ENCODE measurements at regions not wholly inside any gene's neighbourhood (a gene's known extent, or its start where the extent isn't known, plus 50 kb on each side); places are given as distances from the start of the nearest gene placed in this dataset.

DNA sequence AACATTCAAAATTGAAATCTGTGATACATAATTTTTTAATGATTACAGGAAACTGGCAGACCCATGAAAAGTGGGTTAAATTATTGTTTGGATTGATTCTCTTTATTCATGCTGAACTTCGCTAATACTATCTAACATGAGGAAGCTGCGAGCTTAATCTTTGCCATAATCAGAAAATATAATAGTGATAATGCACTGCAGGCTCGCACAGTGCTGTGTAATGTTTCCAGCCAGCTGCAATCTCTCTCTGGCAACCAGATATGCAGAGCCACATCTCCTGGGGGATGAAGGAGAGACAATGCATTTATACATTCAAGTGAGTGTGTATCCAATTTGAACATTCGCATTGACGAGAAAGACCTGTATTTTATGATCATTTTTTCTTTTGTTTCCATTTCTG is 669.7 kb upstream of the RGMB start:
- intact Hi-C loops (cut with DNase I; ENCODE audit: low total_unique reads) = no loop called here
- Histone ChIP-seq H3K9me3 (no peaks in the 10 kb centered on the region), H3K27me3 (no peaks in the 10 kb centered on the region), H3K4me3 (no peak overlapping the region), H3K4me1 (no peaks in the 10 kb centered on the region), H3K36me3 (no peaks in the 10 kb centered on the region), H3K27ac (no peak overlapping the region)
- no peak for DNase-seq
- TF ChIP-seq POLR2A (IDR thresholded peaks at IDR 0.05) = no peak
- TF ChIP-seq, protein P1, sequence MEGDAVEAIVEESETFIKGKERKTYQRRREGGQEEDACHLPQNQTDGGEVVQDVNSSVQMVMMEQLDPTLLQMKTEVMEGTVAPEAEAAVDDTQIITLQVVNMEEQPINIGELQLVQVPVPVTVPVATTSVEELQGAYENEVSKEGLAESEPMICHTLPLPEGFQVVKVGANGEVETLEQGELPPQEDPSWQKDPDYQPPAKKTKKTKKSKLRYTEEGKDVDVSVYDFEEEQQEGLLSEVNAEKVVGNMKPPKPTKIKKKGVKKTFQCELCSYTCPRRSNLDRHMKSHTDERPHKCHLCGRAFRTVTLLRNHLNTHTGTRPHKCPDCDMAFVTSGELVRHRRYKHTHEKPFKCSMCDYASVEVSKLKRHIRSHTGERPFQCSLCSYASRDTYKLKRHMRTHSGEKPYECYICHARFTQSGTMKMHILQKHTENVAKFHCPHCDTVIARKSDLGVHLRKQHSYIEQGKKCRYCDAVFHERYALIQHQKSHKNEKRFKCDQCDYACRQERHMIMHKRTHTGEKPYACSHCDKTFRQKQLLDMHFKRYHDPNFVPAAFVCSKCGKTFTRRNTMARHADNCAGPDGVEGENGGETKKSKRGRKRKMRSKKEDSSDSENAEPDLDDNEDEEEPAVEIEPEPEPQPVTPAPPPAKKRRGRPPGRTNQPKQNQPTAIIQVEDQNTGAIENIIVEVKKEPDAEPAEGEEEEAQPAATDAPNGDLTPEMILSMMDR (IDR thresholded peaks at IDR 0.05) = no peak

DNA sequence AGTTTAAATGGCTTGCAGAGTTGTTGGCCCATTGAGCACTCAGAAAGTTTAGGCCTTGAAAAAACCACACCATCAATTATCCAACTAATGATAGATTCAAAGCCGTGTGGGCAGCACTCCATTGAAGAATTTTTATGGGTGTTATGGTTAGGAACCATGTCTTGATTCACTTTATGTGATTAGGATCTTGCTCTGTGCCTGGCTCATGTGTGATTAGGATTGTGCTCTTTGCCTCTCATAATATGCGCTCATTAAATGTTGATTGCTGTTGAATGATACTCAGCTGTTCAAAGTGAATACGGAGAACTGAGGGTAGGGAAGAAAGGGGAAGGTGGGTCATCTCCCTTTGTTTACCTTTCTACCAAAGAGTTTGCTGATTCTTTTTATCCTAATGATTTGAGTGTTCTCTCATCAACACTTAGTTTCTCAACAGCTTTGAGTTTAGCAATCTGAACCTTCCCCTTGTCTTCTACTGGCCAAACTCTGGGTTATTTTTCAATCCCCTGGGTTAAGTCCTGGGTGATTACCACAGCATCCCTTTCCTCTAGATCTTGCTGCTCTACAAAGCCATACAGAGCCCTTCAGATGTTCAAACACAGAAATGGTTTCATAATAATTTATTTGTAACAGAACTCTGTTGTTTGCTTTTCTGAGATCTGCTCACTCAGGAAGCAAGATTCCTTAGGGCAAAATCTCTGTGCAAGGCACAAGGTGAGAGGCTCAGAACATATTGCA is 668.8 kb upstream of the RGMB start:
- H3K27me3 ChIP-seq = no peaks in the 10 kb centered on the region
- no peaks in the 10 kb centered on the region for H3K9me3 ChIP-seq
- H3K36me3 ChIP-seq = no peaks in the 10 kb centered on the region
- no peak for TF ChIP-seq POLR2A (IDR thresholded peaks at IDR 0.05)
- TF ChIP-seq, protein P1 (IDR thresholded peaks at IDR 0.05) = no peak
- H3K27ac ChIP-seq = no peak overlapping the region
- H3K4me3 ChIP-seq = no peak overlapping the region
- H3K4me1 ChIP-seq = no peaks in the 10 kb centered on the region
- intact Hi-C loops (cut with DNase I; ENCODE audit: low total_unique reads) = no loop called here
- DNase-seq = no peak

DNA sequence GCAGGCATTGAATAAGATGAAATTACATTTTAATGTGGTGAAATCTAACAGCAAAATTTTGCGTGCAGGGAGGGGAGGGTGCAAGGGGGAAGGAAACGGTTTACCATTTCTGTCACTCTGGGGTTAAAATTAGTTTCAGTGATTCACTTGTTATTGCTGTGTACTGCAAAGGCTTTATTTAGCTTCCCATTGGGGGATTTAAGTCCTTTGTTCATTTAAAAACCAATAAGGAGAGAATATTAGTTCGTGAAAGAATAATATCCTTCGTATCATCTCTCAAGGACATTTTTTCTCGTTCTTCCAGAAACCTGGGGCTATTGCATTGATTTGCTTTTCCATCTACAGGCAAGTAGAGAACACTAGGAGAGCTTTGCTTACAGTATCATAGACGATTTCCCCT is 667.8 kb upstream of the RGMB start:
- DNase-seq = no peak
- Histone ChIP-seq H3K4me3 (no peak overlapping the region), H3K9me3 (no peaks in the 10 kb centered on the region), H3K36me3 (no peaks in the 10 kb centered on the region), H3K4me1 (no peaks in the 10 kb centered on the region), H3K27me3 (no peaks in the 10 kb centered on the region), H3K27ac (no peak overlapping the region)
- TF ChIP-seq, protein P1 (IDR thresholded peaks at IDR 0.05) = no peak
- no peak for TF ChIP-seq POLR2A (IDR thresholded peaks at IDR 0.05)
- intact Hi-C loops (cut with DNase I; ENCODE audit: low total_unique reads) = no loop called here

DNA sequence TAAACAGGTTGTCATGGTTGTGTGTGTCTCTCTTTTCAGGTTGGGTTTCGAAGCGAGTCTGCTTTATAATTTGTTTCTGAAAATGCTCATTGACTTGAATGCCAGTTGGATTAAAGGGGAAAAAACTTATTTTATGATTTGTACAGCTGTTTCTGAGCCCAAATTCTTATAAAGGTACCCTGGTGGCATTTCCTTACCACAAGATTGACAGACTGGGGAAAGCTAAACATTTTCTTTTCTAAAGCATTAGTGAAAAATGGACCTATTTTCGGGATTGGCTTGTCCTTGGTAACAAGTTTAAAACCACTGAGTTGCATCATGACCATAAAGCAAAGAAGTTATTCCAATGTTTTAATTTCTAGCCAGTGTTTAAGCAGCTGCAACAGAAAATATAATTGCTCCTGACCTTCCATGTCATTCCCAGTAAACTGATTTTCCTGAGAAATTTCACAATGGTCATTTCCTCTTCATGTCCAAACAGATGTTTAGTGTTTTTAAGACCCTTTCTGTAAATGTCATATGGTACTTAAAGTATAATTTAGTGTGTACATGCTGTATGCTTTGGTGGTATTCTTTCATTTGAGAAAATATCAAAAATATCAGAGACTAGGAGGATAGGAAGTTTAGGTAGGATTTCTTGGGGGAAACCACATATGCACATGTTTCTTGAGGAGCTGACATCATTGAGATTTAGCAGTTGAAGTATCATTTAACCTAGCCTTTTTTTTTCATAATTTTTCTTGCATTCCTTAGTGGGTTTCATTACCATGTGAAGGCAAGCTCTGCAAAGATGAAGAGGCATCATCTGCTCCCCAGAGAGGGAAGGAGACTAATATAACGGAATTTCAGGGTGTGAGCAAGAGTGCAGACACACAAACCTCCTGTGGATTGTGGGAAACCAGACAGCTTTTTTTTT is 667.1 kb upstream of the RGMB start:
- Histone ChIP-seq H3K27ac (no peak overlapping the region), H3K4me1 (no peaks in the 10 kb centered on the region), H3K27me3 (no peaks in the 10 kb centered on the region), H3K9me3 (no peaks in the 10 kb centered on the region), H3K36me3 (no peaks in the 10 kb centered on the region), H3K4me3 (no peak overlapping the region)
- TF ChIP-seq POLR2A (IDR thresholded peaks at IDR 0.05) = no peak
- TF ChIP-seq, protein P1 (IDR thresholded peaks at IDR 0.05) = no peak
- intact Hi-C loops (cut with DNase I; ENCODE audit: low total_unique reads) = no loop called here
- no peak for DNase-seq

DNA sequence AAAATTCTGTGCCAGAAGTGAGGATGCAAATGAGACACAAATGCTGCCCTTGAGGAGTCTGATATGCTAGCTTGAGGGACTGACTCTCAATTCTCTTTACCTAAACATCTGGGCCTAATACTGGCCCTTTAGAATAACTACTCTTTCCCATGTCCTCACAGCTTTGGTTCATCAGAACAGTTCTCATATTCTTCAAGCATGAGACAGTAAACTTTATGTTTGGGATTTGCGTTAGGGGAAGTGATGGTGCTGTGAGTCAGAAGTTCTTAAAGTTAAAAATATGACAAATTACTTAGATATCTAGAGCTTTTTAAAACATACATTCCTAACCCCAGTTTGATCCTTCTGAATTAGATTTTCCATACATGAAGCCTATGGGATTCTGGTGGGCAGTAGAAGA is 665.0 kb upstream of the RGMB start:
- no peak overlapping the region for H3K27ac ChIP-seq
- H3K4me1 ChIP-seq = no peaks in the 10 kb centered on the region
- no peaks in the 10 kb centered on the region for H3K36me3 ChIP-seq
- no peak for TF ChIP-seq POLR2A (IDR thresholded peaks at IDR 0.05)
- TF ChIP-seq, protein P1 (IDR thresholded peaks at IDR 0.05) = no peak
- H3K27me3 ChIP-seq = no peaks in the 10 kb centered on the region
- intact Hi-C loops (cut with DNase I; ENCODE audit: low total_unique reads) = no loop called here
- no peaks in the 10 kb centered on the region for H3K9me3 ChIP-seq
- DNase-seq = no peak
- no peak overlapping the region for H3K4me3 ChIP-seq

Data from uterus (tissue), 3 donors.